C4-2B (cell line): ENCODE measurements at regions not wholly inside any gene's neighbourhood (a gene's known extent, or its start where the extent isn't known, plus 50 kb on each side); places are given as distances from the start of the nearest gene placed in this dataset.
"Not testable (repeated sequence)": the region's sequence is repeated elsewhere in the genome, so short reads cannot be mapped to it uniquely, and the experiment has no call there.

Source experiments
- H3K27ac ChIP-seq: fragments of 450-650 bp; 2 replicates; pipeline ENCODE4 v1.5.1; 2017
- CTCF ChIP-seq: fragments of 450-650 bp; conservative IDR thresholded peaks from 2 replicates; pipeline ENCODE4 v1.5.1; 2017; ENCODE audit warnings: mild to moderate bottlenecking
- ZFX ChIP-seq: fragments of 450-650 bp; IDR thresholded peaks from 2 replicates; pipeline ENCODE4 v1.6.1; 2017

GRCh38 chr22:49394116-49394785, 433.4 kb downstream of the BRD1 start:
- no peak overlapping the region for H3K27ac ChIP-seq
- TF ChIP-seq ZFX (no peak), CTCF (no peak)

GRCh38 chr22:49393526-49393925, 434.1 kb downstream of the BRD1 start:
- no peak overlapping the region for H3K27ac ChIP-seq
- TF ChIP-seq ZFX, result no peak
- TF ChIP-seq CTCF, result no peak

DNA sequence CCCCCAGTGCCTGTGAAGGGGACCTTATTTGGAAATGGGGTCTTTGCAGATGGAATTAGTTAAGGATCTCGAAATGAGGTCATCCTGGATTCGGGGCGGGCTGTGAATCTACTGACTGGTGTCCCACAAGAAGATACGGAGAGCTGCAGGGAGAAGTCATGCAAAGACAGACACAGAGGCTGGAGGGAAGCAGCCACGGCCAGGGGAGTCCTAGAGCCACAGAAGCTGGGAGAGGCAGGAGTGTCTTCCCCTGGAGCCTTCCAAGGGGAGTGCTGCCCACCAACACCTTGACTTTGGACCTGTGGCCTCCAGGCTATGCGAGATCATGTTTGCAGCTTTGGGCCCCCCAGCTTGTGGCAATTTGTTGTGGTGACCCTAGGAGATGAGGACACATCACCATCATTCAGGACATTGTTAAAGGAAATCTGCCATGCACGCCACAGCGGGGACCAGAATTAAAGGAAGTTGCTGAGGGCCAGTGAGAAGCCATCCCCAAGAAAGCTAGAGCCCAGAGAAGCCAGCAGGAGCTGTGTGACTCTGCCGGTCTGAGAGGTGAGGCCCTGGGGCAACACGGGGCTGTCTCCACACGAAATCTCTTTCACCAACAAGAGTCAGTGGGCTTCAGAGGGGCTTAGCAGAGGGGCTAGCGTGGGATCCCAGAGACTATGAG, 434.7 kb downstream of the BRD1 start:
- TF ChIP-seq ZFX, result no peak
- no peak for TF ChIP-seq CTCF
- no peak overlapping the region for H3K27ac ChIP-seq

DNA sequence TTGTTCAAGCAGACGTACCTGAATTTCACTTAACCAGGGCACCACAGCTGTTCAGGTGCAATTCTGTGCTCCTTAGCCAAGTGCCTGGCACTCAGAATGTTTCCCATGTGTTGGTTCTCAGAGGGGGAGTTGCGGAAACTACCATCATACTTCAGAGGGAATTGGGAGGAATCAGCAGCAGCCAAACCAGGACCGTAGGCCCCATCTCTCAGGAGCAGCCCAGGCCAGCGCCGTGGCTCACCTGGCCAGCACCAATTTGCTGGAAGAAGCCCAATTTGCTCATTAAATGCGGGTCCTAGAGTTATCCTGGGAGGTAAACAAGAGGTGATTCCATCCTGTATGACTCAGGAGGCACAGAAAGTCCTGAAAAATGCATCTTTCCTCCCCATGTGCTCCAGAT, 435.4 kb downstream of the BRD1 start:
- no peak for TF ChIP-seq ZFX
- TF ChIP-seq CTCF, result no peak
- H3K27ac ChIP-seq, result no peak overlapping the region

DNA sequence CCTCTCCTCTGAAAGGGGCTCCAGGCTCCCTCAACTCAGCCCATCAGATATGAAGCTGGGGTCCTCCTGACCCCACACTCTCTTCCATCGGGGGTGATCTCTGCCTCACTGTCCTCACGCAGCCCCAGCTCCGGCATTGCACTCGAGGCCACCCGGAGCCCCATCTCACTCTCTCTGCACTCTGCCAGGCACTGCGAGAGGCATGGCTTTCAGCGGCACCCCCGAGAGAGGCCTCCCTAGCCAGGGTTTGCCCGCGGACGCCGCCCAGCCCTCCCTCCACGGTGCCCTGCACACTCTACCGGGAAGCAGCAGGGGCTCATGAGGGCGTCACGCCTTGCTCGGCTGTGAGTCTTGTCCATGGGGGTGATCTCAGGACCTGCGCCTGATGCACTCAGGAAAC, 436.2 kb downstream of the BRD1 start:
- no peak for TF ChIP-seq CTCF
- H3K27ac ChIP-seq, result no peak overlapping the region

DNA sequence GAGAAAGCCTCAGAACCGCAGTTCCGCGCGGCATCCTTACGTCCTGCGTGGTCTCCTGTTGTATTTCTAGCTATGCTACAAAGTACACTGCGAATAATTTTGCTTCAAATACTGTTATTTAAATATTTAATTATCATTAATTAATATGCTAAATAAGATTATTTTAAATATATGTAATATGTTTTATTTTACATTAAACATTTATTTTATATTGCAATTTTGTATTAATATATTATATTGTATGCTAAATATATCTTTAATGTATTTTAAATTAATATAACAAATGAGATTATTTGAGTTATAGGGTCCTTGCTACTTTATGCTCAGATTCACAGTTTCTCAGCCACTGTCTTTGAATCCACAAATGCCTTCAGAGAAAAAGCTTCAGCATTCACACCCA, 436.7 kb downstream of the BRD1 start:
- TF ChIP-seq CTCF, result no peak
- TF ChIP-seq ZFX, result no peak

DNA sequence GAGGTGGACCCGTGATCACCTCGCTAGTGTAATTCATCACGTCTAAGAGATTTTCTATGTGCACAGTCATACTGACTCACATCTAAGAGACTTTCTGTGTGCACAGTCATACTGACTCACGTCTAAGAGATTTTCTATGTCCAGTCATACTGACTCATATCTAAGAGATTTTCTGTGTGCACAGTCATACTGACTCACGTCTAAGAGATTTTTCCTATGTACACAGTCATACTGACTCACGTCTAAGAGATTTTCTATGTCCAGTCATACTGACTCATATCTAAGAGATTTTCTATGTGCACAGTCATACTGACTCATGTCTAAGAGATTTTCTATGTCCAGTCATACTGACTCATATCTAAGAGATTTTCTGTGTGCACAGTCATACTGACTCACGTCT, 443.8 kb downstream of the BRD1 start:
- H3K27ac ChIP-seq, result not testable (repeated sequence)

More for the DNA sequence above, 436.7 kb downstream of the BRD1 start:
- H3K27ac ChIP-seq, result no peak overlapping the region

DNA sequence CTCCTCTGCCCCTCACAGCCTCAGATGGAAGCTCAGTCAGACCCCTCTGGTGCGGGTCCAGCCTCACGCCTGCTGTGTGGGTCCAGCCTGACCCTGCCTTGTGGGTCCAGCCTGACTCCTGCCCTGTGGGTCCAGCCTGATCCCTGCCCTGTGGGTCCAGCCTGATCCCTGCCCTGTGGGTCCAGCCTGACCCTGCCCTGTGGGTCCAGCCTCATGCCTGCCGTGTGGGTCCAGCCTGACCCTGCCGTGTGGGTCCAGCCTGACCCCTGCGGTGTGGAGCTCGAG, 445.3 kb downstream of the BRD1 start:
- TF ChIP-seq CTCF (no peak), ZFX (no peak)
- H3K27ac ChIP-seq, result no peak overlapping the region
